ENCODE measurements at regions not wholly inside any gene's neighbourhood (a gene's known extent, or its start where the extent isn't known, plus 50 kb on each side); places are given as distances from the start of the nearest gene placed in this dataset.

- no peaks in the 10 kb centered on the region for H3K4me1 ChIP-seq (ENCODE audit: control insufficient read depth in 1 of 2, insufficient read depth in 2 of 2, low read depth in 1 of 2, low read length in 1 of 2)
- H3K27ac ChIP-seq (ENCODE audit: low read depth in 2 of 2, low read length in 1 of 2), result no peak overlapping the region
- H3F3A ChIP-seq (replicated peaks; ENCODE audit: insufficient read depth), result no peaks in the 10 kb centered on the region
- H3K4me3 ChIP-seq (ENCODE audit: low read depth in 2 of 2, low read length in 1 of 2), result no peak overlapping the region
- H4K20me1 ChIP-seq (ENCODE audit: insufficient read depth), result no peaks in the 10 kb centered on the region
- POLR2A ChIA-PET, result no interaction called here
- H3K79me2 ChIP-seq (ENCODE audit: insufficient read depth), result no peaks in the 10 kb centered on the region
- no peaks in the 10 kb centered on the region for H3K9me3 ChIP-seq
- H3K4me2 ChIP-seq, result no peak overlapping the region
- CTCF ChIA-PET, result no interaction called here
- H3K36me3 ChIP-seq (replicated peaks in 1 of 2; ENCODE audit: control insufficient read depth in 1 of 2, insufficient read depth in 2 of 2, low read length in 1 of 2), result no peaks in the 10 kb centered on the region
- DNase-seq, result no peak
- H2AFZ ChIP-seq (ENCODE audit: low read depth), result no peak overlapping the region
- no peaks in the 10 kb centered on the region for H3K9me2 ChIP-seq
- no peak overlapping the region for H3K9ac ChIP-seq
- no peaks in the 10 kb centered on the region for H3K27me3 ChIP-seq (ENCODE audit: insufficient read depth)
- TF ChIP-seq SIN3A (IDR thresholded peaks at IDR 0.05; ENCODE audit: borderline replicate concordance, low read depth, low read length) (no peak), MXI1 (IDR thresholded peaks at IDR 0.05; ENCODE audit: low read depth, low read length) (no peak), RCOR1 (IDR thresholded peaks at IDR 0.05; ENCODE audit: low read length) (no peak), GABPA (IDR thresholded peaks at IDR 0.05; ENCODE audit: low read depth) (no peak)
- 0% methylated on average over 1 of the region's 1 CpG for WGBS (ENCODE audit: low lambda C conversion rate)
Observed at GRCh38 chr6:93568169-93568568, 148.8 kb upstream of the EPHA7 start.

GRCh38 chr6:93567164-93567563, 147.8 kb upstream of the EPHA7 start:
- no peaks in the 10 kb centered on the region for H4K20me1 ChIP-seq (ENCODE audit: insufficient read depth)
- ChIA-PET POLR2A (no interaction called here), CTCF (no interaction called here)
- H3K9ac ChIP-seq, result no peak overlapping the region
- no peaks in the 10 kb centered on the region for H3K9me2 ChIP-seq
- no peaks in the 10 kb centered on the region for H3K79me2 ChIP-seq (ENCODE audit: insufficient read depth)
- no peak overlapping the region for H2AFZ ChIP-seq (ENCODE audit: low read depth)
- no peak overlapping the region for H3K4me3 ChIP-seq (ENCODE audit: low read depth in 2 of 2, low read length in 1 of 2)
- H3K27ac ChIP-seq (ENCODE audit: low read depth in 2 of 2, low read length in 1 of 2), result no peak overlapping the region
- H3K27me3 ChIP-seq (ENCODE audit: insufficient read depth), result no peaks in the 10 kb centered on the region
- WGBS (ENCODE audit: low lambda C conversion rate), result 32% methylated on average over 5 of the region's 5 CpGs
- no peaks in the 10 kb centered on the region for H3F3A ChIP-seq (replicated peaks; ENCODE audit: insufficient read depth)
- no peak for DNase-seq
- H3K36me3 ChIP-seq (replicated peaks in 1 of 2; ENCODE audit: control insufficient read depth in 1 of 2, insufficient read depth in 2 of 2, low read length in 1 of 2), result no peaks in the 10 kb centered on the region
- no peak overlapping the region for H3K4me2 ChIP-seq
- no peaks in the 10 kb centered on the region for H3K9me3 ChIP-seq
- H3K4me1 ChIP-seq (ENCODE audit: control insufficient read depth in 1 of 2, insufficient read depth in 2 of 2, low read depth in 1 of 2, low read length in 1 of 2), result no peaks in the 10 kb centered on the region
- TF ChIP-seq GABPA (IDR thresholded peaks at IDR 0.05; ENCODE audit: low read depth) (no peak), RCOR1 (IDR thresholded peaks at IDR 0.05; ENCODE audit: low read length) (no peak)

DNA sequence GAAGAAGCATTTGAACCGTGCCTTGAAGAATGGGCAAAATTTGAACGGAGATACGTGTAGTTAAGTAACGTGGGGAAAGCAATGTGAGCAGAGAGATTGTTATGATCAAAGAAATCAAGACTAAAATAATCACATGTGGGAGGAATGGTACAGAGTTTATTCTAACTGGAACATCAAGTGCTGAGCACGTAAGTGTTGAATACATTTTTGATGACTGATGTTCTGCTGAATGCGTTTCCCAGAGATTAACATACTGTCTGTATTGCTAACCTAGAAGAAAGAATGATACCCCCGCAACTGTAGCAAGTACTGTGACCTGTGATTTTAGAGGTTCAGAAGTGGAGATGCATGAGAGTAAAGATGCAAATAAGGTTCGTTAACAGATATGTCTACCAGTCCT, 146.9 kb upstream of the EPHA7 start:
- Histone ChIP-seq H4K20me1 (ENCODE audit: insufficient read depth) (no peaks in the 10 kb centered on the region), H3K27ac (ENCODE audit: low read depth in 2 of 2, low read length in 1 of 2) (no peak overlapping the region), H3K36me3 (replicated peaks in 1 of 2; ENCODE audit: control insufficient read depth in 1 of 2, insufficient read depth in 2 of 2, low read length in 1 of 2) (no peaks in the 10 kb centered on the region), H3K4me3 (ENCODE audit: low read depth in 2 of 2, low read length in 1 of 2) (no peak overlapping the region), H3F3A (replicated peaks; ENCODE audit: insufficient read depth) (no peaks in the 10 kb centered on the region), H3K9me2 (no peaks in the 10 kb centered on the region), H3K4me1 (ENCODE audit: control insufficient read depth in 1 of 2, insufficient read depth in 2 of 2, low read depth in 1 of 2, low read length in 1 of 2) (no peaks in the 10 kb centered on the region), H3K27me3 (ENCODE audit: insufficient read depth) (no peaks in the 10 kb centered on the region), H2AFZ (ENCODE audit: low read depth) (no peak overlapping the region), H3K9ac (no peak overlapping the region), H3K9me3 (no peaks in the 10 kb centered on the region), H3K79me2 (ENCODE audit: insufficient read depth) (no peaks in the 10 kb centered on the region), H3K4me2 (no peak overlapping the region)
- DNase-seq, result no peak
- ChIA-PET CTCF (no interaction called here), POLR2A (no interaction called here)
- TF ChIP-seq GABPA (IDR thresholded peaks at IDR 0.05; ENCODE audit: low read depth), result no peak
- TF ChIP-seq RAD21 (IDR thresholded peaks at IDR 0.05; ENCODE audit: low read length), result no peak
- TF ChIP-seq GATA2 (CRISPR knock-in tag; IDR thresholded peaks at IDR 0.05), result no peak
- TF ChIP-seq FOXM1 (IDR thresholded peaks at IDR 0.05; ENCODE audit: low read depth), result no peak
- TF ChIP-seq REST (IDR thresholded peaks at IDR 0.05; ENCODE audit: low read depth, low read length), result no peak
- TF ChIP-seq YY1 (IDR thresholded peaks at IDR 0.05; ENCODE audit: low read depth), result no peak
- no peak for TF ChIP-seq MXI1 (IDR thresholded peaks at IDR 0.05; ENCODE audit: low read depth, low read length)
- TF ChIP-seq NRF1 (IDR thresholded peaks at IDR 0.05; ENCODE audit: low read depth, low read length), result no peak
- no peak for TF ChIP-seq EP300 (IDR thresholded peaks at IDR 0.05; ENCODE audit: borderline replicate concordance in 1 of 2, low read depth in 1 of 2, low read length in 1 of 2)
- TF ChIP-seq, protein P1, sequence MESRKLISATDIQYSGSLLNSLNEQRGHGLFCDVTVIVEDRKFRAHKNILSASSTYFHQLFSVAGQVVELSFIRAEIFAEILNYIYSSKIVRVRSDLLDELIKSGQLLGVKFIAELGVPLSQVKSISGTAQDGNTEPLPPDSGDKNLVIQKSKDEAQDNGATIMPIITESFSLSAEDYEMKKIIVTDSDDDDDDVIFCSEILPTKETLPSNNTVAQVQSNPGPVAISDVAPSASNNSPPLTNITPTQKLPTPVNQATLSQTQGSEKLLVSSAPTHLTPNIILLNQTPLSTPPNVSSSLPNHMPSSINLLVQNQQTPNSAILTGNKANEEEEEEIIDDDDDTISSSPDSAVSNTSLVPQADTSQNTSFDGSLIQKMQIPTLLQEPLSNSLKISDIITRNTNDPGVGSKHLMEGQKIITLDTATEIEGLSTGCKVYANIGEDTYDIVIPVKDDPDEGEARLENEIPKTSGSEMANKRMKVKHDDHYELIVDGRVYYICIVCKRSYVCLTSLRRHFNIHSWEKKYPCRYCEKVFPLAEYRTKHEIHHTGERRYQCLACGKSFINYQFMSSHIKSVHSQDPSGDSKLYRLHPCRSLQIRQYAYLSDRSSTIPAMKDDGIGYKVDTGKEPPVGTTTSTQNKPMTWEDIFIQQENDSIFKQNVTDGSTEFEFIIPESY (IDR thresholded peaks at IDR 0.05; ENCODE audit: borderline replicate concordance, low read depth), result no peak
- no peak for TF ChIP-seq SMC3 (IDR thresholded peaks at IDR 0.05; ENCODE audit: low read depth, low read length)
- no peak for TF ChIP-seq RFX5 (IDR thresholded peaks at IDR 0.05; ENCODE audit: low read length)
- no peak for TF ChIP-seq MAX (IDR thresholded peaks at IDR 0.05; ENCODE audit: low read depth)
- 52% methylated on average over 8 of the region's 8 CpGs for WGBS (ENCODE audit: low lambda C conversion rate)

Data from SK-N-SH (cell line).